ENCODE measurements at regions not wholly inside any gene's neighbourhood (a gene's known extent, or its start where the extent isn't known, plus 50 kb on each side); places are given as distances from the start of the nearest gene placed in this dataset.

DNA sequence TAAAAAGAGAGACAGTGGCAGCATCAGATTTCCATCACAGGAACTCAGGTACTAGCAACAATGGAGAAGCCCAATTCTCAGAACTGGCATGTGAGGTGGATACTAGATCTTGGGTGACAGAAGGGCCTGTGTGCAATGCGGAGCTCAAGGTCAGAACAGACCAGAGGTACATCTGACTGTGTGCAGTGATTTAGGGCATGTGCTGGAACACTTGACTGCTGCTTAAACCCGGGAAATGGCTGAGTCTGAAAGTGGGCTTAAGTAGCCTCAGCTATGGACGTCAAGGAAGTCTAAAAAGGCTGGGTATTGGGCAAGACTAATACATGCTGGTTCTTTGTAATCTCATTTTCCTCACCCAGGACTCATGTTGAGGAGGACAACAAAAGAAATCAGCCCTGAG is 182.2 kb downstream of the LACC1 start:
- Mint-ChIP-seq H3K4me1 (ENCODE audit: low read depth, unreplicated experiment) (peaks cover 7% of the 10 kb centered on the region), H3K27ac (ENCODE audit: unreplicated experiment) (no peak overlapping the region), H3K4me3 (ENCODE audit: unreplicated experiment) (no peak overlapping the region), H3K36me3 (ENCODE audit: insufficient read depth, unreplicated experiment) (no peaks in the 10 kb centered on the region), H3K9me3 (ENCODE audit: unreplicated experiment) (peaks cover 5% of the 10 kb centered on the region), H3K27me3 (ENCODE audit: insufficient read depth, unreplicated experiment) (no peaks in the 10 kb centered on the region)
- no peak overlapping the region for H3K4me3 ChIP-seq (ENCODE audit: low read depth, low read length)
- POLR2A ChIA-PET = no interaction called here
- H3K9me3 ChIP-seq = no peaks in the 10 kb centered on the region
- BruUV-seq (replicated peaks) = no TSS peak
- no peak for TF ChIP-seq CTCF (IDR thresholded peaks at IDR 0.05; ENCODE audit: insufficient read depth in 1 of 2, low read depth in 1 of 2, low read length in 1 of 2, severe bottlenecking in 1 of 2, unreplicated experiment in 1 of 2)
- CTCF ChIA-PET = no interaction called here
- DNase-seq = no peak
- no peaks in the 10 kb centered on the region for H3K36me3 ChIP-seq (ENCODE audit: control insufficient read depth, insufficient read depth, low read length)
- H3K4me1 ChIP-seq = no peaks in the 10 kb centered on the region
- no peaks in the 10 kb centered on the region for H3K27me3 ChIP-seq (replicated peaks; ENCODE audit: control insufficient read depth, insufficient read depth, low read length)
- intact Hi-C loops (cut with micrococcal nuclease; ENCODE audit: unreplicated experiment) = no loop called here

DNA sequence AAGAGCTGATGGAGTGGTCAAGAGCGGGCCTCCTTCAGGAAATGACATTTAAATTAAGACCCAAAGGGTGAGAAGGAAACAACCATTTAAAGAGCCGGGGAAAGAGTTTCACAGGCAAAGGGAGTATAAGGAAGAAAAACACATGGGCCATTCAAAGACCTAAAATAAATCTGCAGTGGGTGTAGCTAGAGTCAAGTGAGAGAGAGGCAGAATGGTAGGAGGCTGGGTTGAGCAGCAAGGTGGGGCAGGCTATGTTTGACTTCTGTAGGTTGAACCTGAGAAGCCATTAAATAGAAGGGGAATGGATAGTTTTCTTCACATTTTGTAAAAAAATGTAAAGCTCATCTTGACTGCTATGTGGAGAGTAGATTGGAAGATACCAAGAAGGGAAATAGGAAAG is 183.8 kb downstream of the LACC1 start:
- no peak overlapping the region for H3K4me3 ChIP-seq (ENCODE audit: low read depth, low read length)
- no peaks in the 10 kb centered on the region for H3K4me1 ChIP-seq
- H3K4me3 Mint-ChIP-seq (ENCODE audit: unreplicated experiment) = no peak overlapping the region
- H3K36me3 ChIP-seq (ENCODE audit: control insufficient read depth, insufficient read depth, low read length) = no peaks in the 10 kb centered on the region
- H3K27ac Mint-ChIP-seq (ENCODE audit: unreplicated experiment) = no peak overlapping the region
- CTCF ChIA-PET = no interaction called here
- TF ChIP-seq CTCF (IDR thresholded peaks at IDR 0.05; ENCODE audit: insufficient read depth in 1 of 2, low read depth in 1 of 2, low read length in 1 of 2, severe bottlenecking in 1 of 2, unreplicated experiment in 1 of 2) = no peak
- H3K9me3 ChIP-seq = no peaks in the 10 kb centered on the region
- H3K27me3 Mint-ChIP-seq (ENCODE audit: insufficient read depth, unreplicated experiment) = no peaks in the 10 kb centered on the region
- no peaks in the 10 kb centered on the region for H3K27me3 ChIP-seq (replicated peaks; ENCODE audit: control insufficient read depth, insufficient read depth, low read length)
- POLR2A ChIA-PET = no interaction called here
- intact Hi-C loops (cut with micrococcal nuclease; ENCODE audit: unreplicated experiment) = no loop called here
- H3K36me3 Mint-ChIP-seq (ENCODE audit: insufficient read depth, unreplicated experiment) = no peaks in the 10 kb centered on the region
- DNase-seq = no peak
- H3K9me3 Mint-ChIP-seq (ENCODE audit: unreplicated experiment) = peaks cover 9% of the 10 kb centered on the region
- no TSS peak for BruUV-seq (replicated peaks)
- H3K4me1 Mint-ChIP-seq (ENCODE audit: low read depth, unreplicated experiment) = peaks cover 8% of the 10 kb centered on the region

DNA sequence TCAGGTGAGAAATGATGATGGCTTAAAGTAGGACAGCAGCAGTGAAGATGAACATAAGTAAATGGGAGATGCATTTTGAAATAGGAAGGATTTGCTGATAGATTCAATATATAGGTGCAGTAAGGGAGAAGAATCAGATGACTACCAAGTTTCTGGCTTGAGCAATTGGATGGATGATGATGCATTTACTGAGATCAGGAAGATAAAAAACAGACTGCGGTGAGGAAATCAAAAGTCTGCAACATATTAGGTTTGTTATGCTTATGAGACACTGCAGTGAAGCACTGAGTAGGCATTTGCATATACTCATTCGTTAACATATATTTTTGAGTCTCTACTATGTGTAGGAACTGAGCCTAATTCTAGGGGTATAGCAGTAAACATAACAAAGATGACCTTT is 184.2 kb downstream of the LACC1 start:
- ChIA-PET CTCF (no interaction called here), POLR2A (no interaction called here)
- BruUV-seq (replicated peaks) = no TSS peak

More for the DNA sequence above, 184.2 kb downstream of the LACC1 start:
- Histone ChIP-seq H3K36me3 (ENCODE audit: control insufficient read depth, insufficient read depth, low read length) (no peaks in the 10 kb centered on the region), H3K9me3 (no peaks in the 10 kb centered on the region), H3K4me3 (ENCODE audit: low read depth, low read length) (no peak overlapping the region), H3K27me3 (replicated peaks; ENCODE audit: control insufficient read depth, insufficient read depth, low read length) (no peaks in the 10 kb centered on the region), H3K4me1 (no peaks in the 10 kb centered on the region; the same call in 1 of the 2 replicates)
- Mint-ChIP-seq H3K36me3 (ENCODE audit: insufficient read depth, unreplicated experiment) (no peaks in the 10 kb centered on the region), H3K27me3 (ENCODE audit: insufficient read depth, unreplicated experiment) (no peaks in the 10 kb centered on the region), H3K9me3 (ENCODE audit: unreplicated experiment) (peaks cover 9% of the 10 kb centered on the region), H3K4me3 (ENCODE audit: unreplicated experiment) (no peak overlapping the region), H3K27ac (ENCODE audit: unreplicated experiment) (no peak overlapping the region), H3K4me1 (ENCODE audit: low read depth, unreplicated experiment) (peaks cover 12% of the 10 kb centered on the region)
- no peak for TF ChIP-seq CTCF (IDR thresholded peaks at IDR 0.05; ENCODE audit: insufficient read depth in 1 of 2, low read depth in 1 of 2, low read length in 1 of 2, severe bottlenecking in 1 of 2, unreplicated experiment in 1 of 2)
- DNase-seq = no peak
- intact Hi-C loops (cut with micrococcal nuclease; ENCODE audit: unreplicated experiment) = no loop called here

All from Caco-2 (cell line).